ENCODE measurements at regions not wholly inside any gene's neighbourhood (a gene's known extent, or its start where the extent isn't known, plus 50 kb on each side); places are given as distances from the start of the nearest gene placed in this dataset.

- DNase-seq, result no peak
Measured at GRCh38 chr1:58914925-58915324, 131.1 kb upstream of the JUN start.

GRCh38 chr1:58917436-58917835, 133.6 kb upstream of the JUN start:
- DNase-seq, result no peak

GRCh38 chr1:58919226-58919958, 135.5 kb upstream of the JUN start:
- no peak for DNase-seq

GRCh38 chr1:58919959-58920321, 136.1 kb upstream of the JUN start:
- DNase-seq, result no peak

- no peak for DNase-seq
Measured at GRCh38 chr1:58921342-58921741, 137.5 kb upstream of the JUN start.

- DNase-seq, result no peak
Measured at GRCh38 chr1:58921751-58922150, 137.9 kb upstream of the JUN start.

GRCh38 chr1:58922302-58923089, 138.6 kb upstream of the JUN start:
- DNase-seq, result peak; percentile 51

- no peak for DNase-seq
Measured at GRCh38 chr1:58923090-58923470, 139.2 kb upstream of the JUN start.

- DNase-seq, result no peak
Measured at GRCh38 chr1:58924016-58924565, 140.2 kb upstream of the JUN start.

- DNase-seq, result no peak
Measured at GRCh38 chr1:58924821-58925220, 141.0 kb upstream of the JUN start.

- DNase-seq, result no peak
Measured at GRCh38 chr1:58925247-58925646, 141.4 kb upstream of the JUN start.

- no peak for DNase-seq
Measured at GRCh38 chr1:58926152-58926551, 142.3 kb upstream of the JUN start.

GRCh38 chr1:58927041-58927721, 143.3 kb upstream of the JUN start:
- DNase-seq, result no peak

GRCh38 chr1:58927722-58928085, 143.9 kb upstream of the JUN start:
- no peak for DNase-seq

- no peak for DNase-seq
Measured at GRCh38 chr1:58928514-58928913, 144.7 kb upstream of the JUN start.

- DNase-seq, result peak; percentile 92
Measured at GRCh38 chr1:58929671-58930325, 146.0 kb upstream of the JUN start.

- DNase-seq, result no peak
Measured at GRCh38 chr1:58931024-58931423, 147.2 kb upstream of the JUN start.

GRCh38 chr1:58931756-58932155, 147.9 kb upstream of the JUN start:
- DNase-seq, result no peak

GRCh38 chr1:58932859-58933598, 149.2 kb upstream of the JUN start:
- DNase-seq, result no peak

- DNase-seq, result no peak
Measured at GRCh38 chr1:58933599-58933926, 149.7 kb upstream of the JUN start.

GRCh38 chr1:58934706-58935105, 150.9 kb upstream of the JUN start:
- no peak for DNase-seq

- DNase-seq, result no peak
Measured at GRCh38 chr1:58936973-58937372, 153.1 kb upstream of the JUN start.

GRCh38 chr1:58939146-58939545, 155.3 kb upstream of the JUN start:
- no peak for DNase-seq

Data from activated CD8-positive, alpha-beta memory T cell treated with anti-CD3 and anti-CD28 coated beads, Interleukin-2, amount 50 U/mL, for 4 hours (primary cell).